ELF-1 (cell line): ENCODE measurements at regions not wholly inside any gene's neighbourhood (a gene's known extent, or its start where the extent isn't known, plus 50 kb on each side); places are given as distances from the start of the nearest gene placed in this dataset.

Source experiments
- DNase-seq: peaks from one replicate; pipeline ENCODE4 v3.0.0-alpha.2; 2016; ENCODE audit warnings: low read depth, low spot score

DNA sequence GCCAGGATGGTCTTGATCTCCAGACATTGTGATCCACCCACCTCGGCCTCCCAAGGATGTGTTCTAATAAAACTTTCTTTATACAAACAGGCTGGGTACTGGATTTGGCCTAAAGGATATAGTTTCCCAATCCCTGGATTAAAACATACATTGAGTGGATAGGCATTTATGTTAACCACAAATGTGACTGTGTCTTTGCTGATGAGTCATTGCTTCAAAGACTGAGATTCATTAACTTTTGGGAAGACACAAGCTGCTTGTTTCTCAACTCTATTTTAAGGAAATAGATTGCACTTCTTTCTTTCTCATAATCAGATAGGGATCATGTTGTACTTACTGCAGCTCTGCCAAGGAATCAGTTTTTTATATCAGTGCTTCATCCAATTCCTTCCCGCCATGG, 131.3 kb upstream of the AGA start:
- DNase-seq, result no peak

GRCh38 chr4:177574446-177574845, 132.2 kb upstream of the AGA start:
- DNase-seq, result no peak

DNA sequence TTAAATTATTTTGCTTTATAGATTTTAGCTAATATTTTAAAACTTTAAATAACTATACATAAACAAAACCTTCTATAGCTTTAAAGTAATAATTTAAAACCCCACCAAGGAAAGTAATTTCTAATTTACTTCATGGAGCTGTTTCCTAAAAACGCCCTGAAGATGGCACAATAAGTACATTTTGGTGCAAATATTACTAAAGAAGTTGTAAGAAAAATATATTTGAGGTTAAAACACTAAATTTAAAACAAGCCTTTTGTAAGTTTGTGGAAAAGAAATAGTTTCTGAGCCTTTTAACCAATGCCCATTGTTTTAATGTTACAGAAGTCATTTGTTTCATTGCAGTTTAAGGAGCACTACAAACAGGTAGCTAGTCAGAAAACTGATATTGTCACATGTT, 137.4 kb upstream of the AGA start:
- DNase-seq, result no peak

DNA sequence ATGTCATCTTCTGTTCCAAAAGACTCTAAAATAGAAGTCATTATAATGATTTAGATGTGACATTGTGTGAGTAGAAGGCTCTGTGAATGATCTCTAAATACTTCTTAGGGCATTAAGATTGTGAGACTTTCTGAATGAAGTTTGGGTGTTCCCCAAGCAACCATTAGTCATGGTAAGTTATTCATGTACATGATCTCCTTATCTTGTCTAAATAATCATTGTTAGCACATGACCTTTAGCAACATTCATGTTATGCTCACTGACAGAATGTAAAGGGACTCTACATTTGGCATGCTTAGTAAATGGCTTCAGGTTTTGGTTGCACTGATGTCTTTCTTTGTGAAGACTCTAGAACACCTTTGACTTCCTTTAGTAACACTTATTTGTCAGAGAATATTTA, 140.8 kb upstream of the AGA start:
- DNase-seq, result no peak

DNA sequence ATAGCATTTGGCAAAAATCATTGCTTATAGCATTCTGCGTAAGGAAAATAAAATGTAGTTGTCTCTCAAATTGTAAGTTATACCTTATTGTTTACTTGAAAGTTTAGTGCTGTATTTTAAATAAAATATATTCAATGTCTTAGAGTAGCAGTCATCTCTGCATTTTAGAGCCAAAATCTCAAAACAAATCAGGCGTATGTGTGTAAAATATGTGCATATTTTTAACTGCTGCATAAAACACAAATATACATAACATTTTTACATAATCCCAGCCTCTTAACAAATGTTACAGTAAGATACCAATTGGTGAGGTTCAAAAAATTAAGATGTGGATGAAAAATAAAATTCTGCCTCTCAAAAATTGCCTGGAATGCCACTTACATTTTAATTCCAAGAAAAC, 145.8 kb upstream of the AGA start:
- DNase-seq, result no peak

DNA sequence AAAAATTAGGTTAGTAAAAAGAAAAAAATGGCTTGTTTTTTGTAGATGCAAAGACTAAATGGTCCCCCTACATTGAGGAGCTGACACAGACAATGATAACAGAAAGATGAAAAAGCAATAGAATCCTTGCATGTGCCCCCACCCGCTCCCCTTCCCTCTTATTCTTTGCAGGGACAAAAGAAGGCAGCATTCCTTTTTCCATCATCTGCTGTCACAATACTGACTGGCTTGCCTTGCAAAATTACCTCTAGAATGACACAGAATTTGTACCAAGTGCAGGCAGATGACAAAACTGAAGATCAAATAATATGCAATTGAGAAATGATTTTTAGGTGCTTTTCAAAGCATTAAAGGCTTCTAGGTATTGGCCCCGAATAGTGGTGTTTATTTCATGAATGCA, 153.1 kb upstream of the AGA start:
- no peak for DNase-seq

DNA sequence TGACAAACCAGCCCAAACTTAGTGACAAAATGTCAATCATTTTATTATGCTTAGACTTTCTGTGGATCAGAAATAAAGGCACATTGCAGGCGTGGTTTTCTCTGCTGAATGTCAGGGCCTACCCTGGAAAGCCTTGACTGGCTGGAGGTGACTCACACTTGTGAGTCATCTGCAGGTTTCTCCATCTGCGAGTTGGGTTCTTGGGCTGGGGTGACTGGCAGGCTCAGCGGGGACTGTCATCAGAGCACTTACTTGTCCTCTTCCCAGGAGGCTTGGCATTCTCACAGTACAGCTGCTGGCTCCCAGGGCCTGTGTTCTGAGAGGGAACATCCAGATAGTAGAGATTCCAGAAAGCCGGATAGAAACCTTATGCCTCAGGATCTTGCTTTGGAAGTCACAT, 153.8 kb upstream of the AGA start:
- DNase-seq, result peak; percentile 78

DNA sequence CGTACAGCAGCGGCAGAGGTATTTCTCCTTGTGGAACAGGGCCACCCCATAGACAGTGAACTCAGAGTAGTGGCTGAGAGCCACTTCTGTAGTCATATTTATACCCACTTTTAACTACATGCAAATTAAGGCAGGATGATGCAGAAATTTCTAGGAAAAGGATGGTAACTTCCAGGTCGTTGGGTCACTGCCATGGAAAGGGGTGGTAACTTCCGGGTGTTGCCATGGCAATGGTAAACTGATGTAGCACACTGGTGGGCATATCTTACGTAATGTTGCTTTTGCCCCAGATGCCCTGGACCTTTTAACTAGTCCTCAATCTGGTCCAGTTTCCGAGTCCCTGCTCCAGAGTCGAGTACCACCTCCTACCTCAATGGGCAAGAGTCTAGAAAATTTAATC, 154.8 kb upstream of the AGA start:
- no peak for DNase-seq

GRCh38 chr4:177605252-177605651, 163.0 kb upstream of the AGA start:
- DNase-seq, result no peak

DNA sequence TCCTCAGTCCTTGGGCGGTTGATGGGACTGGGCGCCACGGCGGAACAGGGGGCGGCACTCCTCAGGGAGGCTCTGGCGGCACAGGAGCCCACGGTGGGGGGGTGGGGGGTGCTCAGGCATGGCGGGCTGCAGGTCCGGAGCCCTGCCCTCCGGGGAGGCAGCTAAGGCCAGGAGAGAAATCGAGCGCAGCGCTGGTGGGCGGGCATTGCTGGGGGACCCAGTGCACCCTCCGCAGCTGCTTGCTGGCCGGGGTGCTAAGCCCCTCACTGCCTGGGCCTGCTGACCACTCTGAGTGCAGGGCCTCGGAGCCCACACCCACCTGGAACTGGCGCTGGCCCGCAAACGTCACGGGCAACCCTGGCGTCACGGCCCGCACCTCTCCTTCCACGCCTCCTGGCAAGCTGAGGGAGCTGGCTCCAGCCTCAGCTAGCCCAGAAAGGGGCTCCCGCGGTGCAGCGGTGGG, 164.9 kb upstream of the AGA start:
- DNase-seq, result no peak

GRCh38 chr4:177611974-177612664, 169.9 kb upstream of the AGA start:
- DNase-seq, result no peak

DNA sequence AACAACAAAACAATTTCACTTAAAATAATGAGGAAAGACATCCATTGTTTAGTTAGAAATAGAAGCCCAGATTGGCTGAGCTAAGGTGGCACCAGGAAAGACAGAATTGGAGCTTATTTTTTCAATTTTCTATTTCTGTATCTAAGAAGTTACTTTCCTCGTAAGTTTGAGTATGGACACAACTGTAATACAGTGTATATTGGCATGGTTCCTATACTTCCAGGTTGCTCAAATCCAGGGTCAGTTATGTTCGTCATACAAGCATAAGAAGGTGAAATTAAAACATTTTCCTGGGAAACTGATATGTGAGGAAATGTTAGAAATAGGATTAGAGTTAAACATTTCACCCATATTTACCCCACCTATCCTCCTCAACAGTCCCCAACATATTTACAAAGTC, 170.4 kb upstream of the AGA start:
- DNase-seq, result no peak

- peak; percentile 3 for DNase-seq
These were observed 190.2 kb upstream of the AGA start for GRCh38 chr4:177632481-177632880.

- DNase-seq, result peak; percentile 2
These were observed 196.6 kb upstream of the AGA start for GRCh38 chr4:177638871-177639270.

DNA sequence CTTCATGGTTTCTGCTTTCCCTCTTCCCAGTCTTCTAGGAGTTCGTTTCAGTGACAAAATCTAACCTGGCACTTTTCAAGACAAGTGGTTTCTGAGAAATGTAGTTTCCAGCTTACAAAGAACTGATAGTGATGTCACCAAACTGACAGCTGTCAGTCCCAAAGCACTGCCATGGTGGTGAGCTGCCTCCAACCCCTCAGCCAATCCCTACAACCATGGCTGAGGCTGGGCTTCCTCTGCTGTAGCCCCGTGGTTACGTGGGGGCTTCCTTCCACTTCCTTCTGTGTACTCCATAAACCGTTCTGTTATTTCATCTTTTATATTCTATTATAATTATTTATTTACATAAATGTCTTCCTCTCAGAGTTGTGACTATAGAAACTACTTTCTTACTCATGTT, 198.6 kb upstream of the AGA start:
- DNase-seq, result no peak

DNA sequence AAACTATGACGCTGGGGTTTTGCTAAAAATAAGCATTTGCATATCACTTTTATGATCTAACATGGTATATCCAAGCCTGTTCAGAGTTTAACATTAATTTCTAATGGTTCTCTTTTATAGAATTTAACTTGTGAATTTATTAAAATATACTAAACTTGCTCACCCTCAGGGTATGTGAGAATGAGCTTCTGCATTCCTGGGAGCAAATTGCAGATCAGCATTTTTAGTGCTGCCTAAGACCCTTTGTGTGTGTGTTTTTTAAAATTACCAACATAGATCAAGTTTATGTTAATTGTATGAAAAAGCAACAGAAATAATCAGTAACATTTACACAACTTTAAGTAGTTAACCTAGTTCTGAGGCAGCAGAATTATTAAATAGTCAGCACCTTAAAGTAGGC, 218.0 kb upstream of the AGA start:
- DNase-seq, result no peak

DNA sequence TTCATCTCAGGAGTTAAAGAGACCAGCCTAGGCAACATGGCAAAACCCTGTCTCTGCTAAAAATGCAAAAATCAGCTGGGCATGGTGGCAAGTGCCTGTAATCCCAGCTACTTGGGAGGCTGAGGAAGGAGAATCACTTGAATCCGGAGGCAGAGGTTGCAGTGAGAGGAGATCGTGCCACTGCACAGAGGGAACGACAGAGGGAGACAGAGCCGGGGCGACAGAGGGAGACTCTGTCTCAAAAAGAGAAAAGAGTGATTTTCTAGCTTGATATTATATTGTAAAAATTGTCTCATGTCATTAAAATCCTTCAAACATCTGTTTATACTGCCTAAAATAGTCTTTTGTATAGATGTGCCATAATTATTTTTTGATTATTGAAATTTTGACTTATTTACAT, 225.4 kb upstream of the AGA start:
- DNase-seq, result no peak

DNA sequence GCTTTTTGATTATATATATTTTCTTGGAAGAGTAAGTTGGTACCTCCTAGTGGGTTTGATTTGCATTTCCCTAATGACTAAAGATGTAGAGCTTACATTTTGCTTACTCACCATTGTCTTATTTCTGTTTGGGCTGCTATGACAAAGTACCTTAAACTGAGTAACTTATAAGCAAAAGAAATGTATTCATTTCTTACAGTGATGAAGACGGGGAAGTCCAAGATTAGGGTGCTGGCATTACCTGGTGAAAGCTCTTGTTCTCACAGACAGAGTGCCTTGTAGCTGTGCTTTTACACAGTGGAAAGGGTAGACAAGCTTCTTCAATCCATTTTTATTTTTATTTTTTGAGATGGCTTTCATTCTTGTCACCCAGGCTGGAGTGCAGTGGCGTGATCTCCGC, 229.2 kb upstream of the AGA start:
- no peak for DNase-seq

- DNase-seq, result no peak
These were observed 229.6 kb upstream of the AGA start for GRCh38 chr4:177671845-177672244.

DNA sequence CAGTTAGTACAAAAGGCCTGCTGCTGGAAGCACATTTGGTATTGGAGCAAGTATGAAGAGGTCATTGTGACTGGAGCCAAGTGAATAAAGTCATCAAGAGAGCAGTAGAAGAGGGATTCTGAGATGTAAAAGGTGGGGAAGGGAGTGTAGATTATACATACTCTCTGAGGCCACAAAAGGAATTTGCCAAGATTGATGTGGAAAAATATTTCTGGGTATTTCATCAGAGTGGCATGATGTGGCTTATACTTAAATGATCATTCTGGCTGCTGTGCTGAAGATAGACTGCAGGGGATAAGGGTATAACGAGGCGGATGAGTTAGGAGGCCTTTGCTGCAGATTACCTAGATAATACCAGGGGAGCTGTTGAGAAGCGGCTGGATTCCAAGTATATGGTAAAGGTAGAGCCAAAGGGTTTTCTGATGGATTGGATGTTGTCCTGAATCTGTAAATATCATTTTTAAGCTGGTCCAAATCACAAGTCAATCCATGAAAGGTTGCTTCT, 231.8 kb upstream of the AGA start:
- DNase-seq, result no peak

DNA sequence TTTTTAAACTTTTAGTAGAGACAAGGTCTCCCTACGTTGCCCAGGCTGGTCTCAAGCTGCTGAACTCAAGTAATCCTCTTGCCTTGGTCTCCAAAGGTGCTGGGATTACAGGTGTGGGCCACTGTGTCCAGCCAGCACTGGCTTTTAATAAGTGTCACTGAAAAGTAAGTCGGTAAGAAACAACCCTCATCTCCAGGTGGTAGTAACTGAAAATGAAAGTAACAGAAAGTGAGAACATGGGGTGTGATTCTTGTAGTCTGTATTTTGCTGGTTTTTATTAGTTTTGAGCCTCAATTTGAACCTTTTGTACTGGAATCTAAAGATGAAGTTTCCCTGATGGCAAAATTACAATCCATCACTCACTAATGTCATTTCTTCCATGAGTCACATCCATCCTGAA, 238.1 kb upstream of the AGA start:
- no peak for DNase-seq

- no peak for DNase-seq
These were observed 239.7 kb upstream of the AGA start for GRCh38 chr4:177681902-177682301.

DNA sequence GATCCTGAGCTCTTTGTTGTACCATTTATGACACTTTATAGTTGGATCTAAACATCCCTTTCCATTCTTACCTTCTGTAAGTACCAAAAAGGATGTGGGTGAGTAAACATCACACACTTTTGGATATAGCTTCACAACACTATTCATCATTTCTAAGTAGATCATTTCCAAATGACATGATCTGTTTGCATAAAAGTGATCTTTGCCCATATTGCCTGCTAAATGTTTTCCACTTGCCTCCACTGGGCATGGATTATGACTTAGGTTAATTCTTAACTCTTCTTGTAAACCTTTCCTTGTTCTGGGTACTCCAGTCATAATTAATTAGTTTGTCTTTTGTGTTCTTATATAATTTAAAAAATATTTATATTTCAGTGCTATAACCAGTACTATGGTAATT, 244.9 kb upstream of the AGA start:
- DNase-seq, result no peak

DNA sequence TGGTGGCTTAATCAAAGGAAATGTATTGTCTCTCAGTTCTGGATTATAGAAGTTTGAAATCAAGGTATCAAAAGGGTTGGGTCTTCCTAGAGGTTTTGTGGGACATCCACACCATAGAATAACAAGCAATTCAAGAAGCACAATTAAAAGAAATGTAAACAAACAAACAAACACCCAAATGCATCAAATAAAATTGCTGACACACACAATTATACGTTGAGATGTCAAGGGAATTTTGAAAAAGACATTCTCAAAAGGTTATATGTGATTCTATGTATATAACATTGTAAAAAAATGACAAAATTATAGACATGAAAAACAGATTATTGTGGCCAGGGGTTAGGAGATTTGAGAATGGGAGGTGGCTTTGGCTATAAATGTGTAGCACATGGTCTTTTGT, 250.7 kb upstream of the AGA start:
- DNase-seq, result no peak
